ENCODE measurements at regions not wholly inside any gene's neighbourhood (a gene's known extent, or its start where the extent isn't known, plus 50 kb on each side); places are given as distances from the start of the nearest gene placed in this dataset.

GRCh38 chr12:130016194-130016593, 112.4 kb upstream of the TMEM132D start:
- Histone ChIP-seq H3K27me3 (ENCODE audit: insufficient read depth, low read depth, low read length) (no peaks in the 10 kb centered on the region), H2AFZ (ENCODE audit: low read depth, low read length) (no peak overlapping the region), H3K4me3 (ENCODE audit: low read length) (no peak overlapping the region), H3K36me3 (ENCODE audit: insufficient read depth, low read length) (no peaks in the 10 kb centered on the region), H3K9ac (ENCODE audit: low read length) (no peak overlapping the region), H3F3A (ENCODE audit: insufficient read depth, low read length, poor library complexity, severe bottlenecking) (no peaks in the 10 kb centered on the region), H3K79me2 (replicated peaks; ENCODE audit: insufficient read depth, low read length) (no peaks in the 10 kb centered on the region), H4K20me1 (ENCODE audit: insufficient read depth) (no peaks in the 10 kb centered on the region), H3K4me2 (ENCODE audit: low read length) (no peak overlapping the region), H3K27ac (ENCODE audit: low read length) (no peak overlapping the region), H3K9me3 (ENCODE audit: low read length) (no peaks in the 10 kb centered on the region), H3K9me2 (ENCODE audit: insufficient read depth, low read length) (no peaks in the 10 kb centered on the region)
- TF ChIP-seq CTCF (IDR thresholded peaks at IDR 0.05; ENCODE audit: poor library complexity, severe bottlenecking) (no peak), EP300 (conservative IDR thresholded peaks at IDR 0.05; ENCODE audit: poor library complexity, severe bottlenecking) (no peak), EZH2 (IDR thresholded peaks at IDR 0.05; ENCODE audit: borderline replicate concordance, insufficient read depth, low read length, poor library complexity, severe bottlenecking) (no peak), RAD21 (conservative IDR thresholded peaks at IDR 0.05) (no peak), SMC3 (conservative IDR thresholded peaks at IDR 0.05; ENCODE audit: poor library complexity) (no peak), TAF1 (IDR thresholded peaks at IDR 0.05; ENCODE audit: low read depth) (no peak), POLR2AphosphoS5 (IDR thresholded peaks at IDR 0.05) (no peak), MXI1 (conservative IDR thresholded peaks at IDR 0.05; ENCODE audit: poor library complexity, severe bottlenecking) (no peak)
- TF ChIP-seq, protein P1, sequence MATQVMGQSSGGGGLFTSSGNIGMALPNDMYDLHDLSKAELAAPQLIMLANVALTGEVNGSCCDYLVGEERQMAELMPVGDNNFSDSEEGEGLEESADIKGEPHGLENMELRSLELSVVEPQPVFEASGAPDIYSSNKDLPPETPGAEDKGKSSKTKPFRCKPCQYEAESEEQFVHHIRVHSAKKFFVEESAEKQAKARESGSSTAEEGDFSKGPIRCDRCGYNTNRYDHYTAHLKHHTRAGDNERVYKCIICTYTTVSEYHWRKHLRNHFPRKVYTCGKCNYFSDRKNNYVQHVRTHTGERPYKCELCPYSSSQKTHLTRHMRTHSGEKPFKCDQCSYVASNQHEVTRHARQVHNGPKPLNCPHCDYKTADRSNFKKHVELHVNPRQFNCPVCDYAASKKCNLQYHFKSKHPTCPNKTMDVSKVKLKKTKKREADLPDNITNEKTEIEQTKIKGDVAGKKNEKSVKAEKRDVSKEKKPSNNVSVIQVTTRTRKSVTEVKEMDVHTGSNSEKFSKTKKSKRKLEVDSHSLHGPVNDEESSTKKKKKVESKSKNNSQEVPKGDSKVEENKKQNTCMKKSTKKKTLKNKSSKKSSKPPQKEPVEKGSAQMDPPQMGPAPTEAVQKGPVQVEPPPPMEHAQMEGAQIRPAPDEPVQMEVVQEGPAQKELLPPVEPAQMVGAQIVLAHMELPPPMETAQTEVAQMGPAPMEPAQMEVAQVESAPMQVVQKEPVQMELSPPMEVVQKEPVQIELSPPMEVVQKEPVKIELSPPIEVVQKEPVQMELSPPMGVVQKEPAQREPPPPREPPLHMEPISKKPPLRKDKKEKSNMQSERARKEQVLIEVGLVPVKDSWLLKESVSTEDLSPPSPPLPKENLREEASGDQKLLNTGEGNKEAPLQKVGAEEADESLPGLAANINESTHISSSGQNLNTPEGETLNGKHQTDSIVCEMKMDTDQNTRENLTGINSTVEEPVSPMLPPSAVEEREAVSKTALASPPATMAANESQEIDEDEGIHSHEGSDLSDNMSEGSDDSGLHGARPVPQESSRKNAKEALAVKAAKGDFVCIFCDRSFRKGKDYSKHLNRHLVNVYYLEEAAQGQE (IDR thresholded peaks at IDR 0.05; ENCODE audit: borderline replicate concordance), result no peak

DNA sequence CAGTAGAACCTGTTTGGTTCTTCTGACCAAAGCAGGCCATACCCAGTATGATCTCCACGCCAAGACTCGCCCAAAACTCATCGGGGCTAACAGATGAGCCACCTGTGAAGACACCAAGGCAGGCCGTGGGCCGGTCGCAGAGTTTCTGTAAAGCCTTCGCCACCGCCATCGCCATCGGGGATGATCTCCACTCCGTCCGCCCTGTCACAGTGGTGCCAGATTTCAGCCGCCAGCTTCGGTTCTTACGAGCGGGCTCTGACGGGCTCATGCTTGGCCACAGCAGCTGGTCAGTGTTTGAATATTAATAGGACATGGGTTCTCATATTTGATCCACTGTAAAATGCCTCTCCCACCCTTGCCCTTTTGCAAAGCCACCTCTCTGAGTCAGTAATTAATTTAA, 113.2 kb upstream of the TMEM132D start:
- TF ChIP-seq CTCF (IDR thresholded peaks at IDR 0.05; ENCODE audit: poor library complexity, severe bottlenecking) (no peak), EZH2 (IDR thresholded peaks at IDR 0.05; ENCODE audit: borderline replicate concordance, insufficient read depth, low read length, poor library complexity, severe bottlenecking) (no peak), SMC3 (conservative IDR thresholded peaks at IDR 0.05; ENCODE audit: poor library complexity) (no peak), MXI1 (conservative IDR thresholded peaks at IDR 0.05; ENCODE audit: poor library complexity, severe bottlenecking) (no peak), RAD21 (conservative IDR thresholded peaks at IDR 0.05) (no peak), TAF1 (IDR thresholded peaks at IDR 0.05; ENCODE audit: low read depth) (no peak), POLR2AphosphoS5 (IDR thresholded peaks at IDR 0.05) (no peak), EP300 (conservative IDR thresholded peaks at IDR 0.05; ENCODE audit: poor library complexity, severe bottlenecking) (no peak)
- TF ChIP-seq, protein P1 (IDR thresholded peaks at IDR 0.05; ENCODE audit: borderline replicate concordance), result no peak
- H3K9ac ChIP-seq (ENCODE audit: low read length), result no peak overlapping the region
- no peak overlapping the region for H3K27ac ChIP-seq (ENCODE audit: low read length)
- no peak overlapping the region for H2AFZ ChIP-seq (ENCODE audit: low read depth, low read length)
- no peaks in the 10 kb centered on the region for H3K27me3 ChIP-seq (ENCODE audit: insufficient read depth, low read depth, low read length)
- no peaks in the 10 kb centered on the region for H4K20me1 ChIP-seq (ENCODE audit: insufficient read depth)
- no peaks in the 10 kb centered on the region for H3K9me2 ChIP-seq (ENCODE audit: insufficient read depth, low read length)
- H3K9me3 ChIP-seq (ENCODE audit: low read length), result no peaks in the 10 kb centered on the region
- no peak overlapping the region for H3K4me3 ChIP-seq (ENCODE audit: low read length)
- H3F3A ChIP-seq (ENCODE audit: insufficient read depth, low read length, poor library complexity, severe bottlenecking), result no peaks in the 10 kb centered on the region
- no peaks in the 10 kb centered on the region for H3K79me2 ChIP-seq (replicated peaks; ENCODE audit: insufficient read depth, low read length)
- no peaks in the 10 kb centered on the region for H3K36me3 ChIP-seq (ENCODE audit: insufficient read depth, low read length)
- H3K4me2 ChIP-seq (ENCODE audit: low read length), result no peak overlapping the region

Measured in neural cell (in vitro differentiated cells).